ENCODE measurements at regions not wholly inside any gene's neighbourhood (a gene's known extent, or its start where the extent isn't known, plus 50 kb on each side); places are given as distances from the start of the nearest gene placed in this dataset.
"Not testable (repeated sequence)": the region's sequence is repeated elsewhere in the genome, so short reads cannot be mapped to it uniquely, and the experiment has no call there.

GRCh38 chr6:4225161-4225872, 89.9 kb upstream of the ECI2 start:
- H4K20me1 ChIP-seq (ENCODE audit: insufficient read depth, low read length) = no peaks in the 10 kb centered on the region

GRCh38 chr6:4224067-4224978, 88.9 kb upstream of the ECI2 start:
- H3K4me1 ChIP-seq (ENCODE audit: insufficient read depth, low read length, severe bottlenecking) = no peaks in the 10 kb centered on the region
- H3F3A ChIP-seq (ENCODE audit: insufficient read depth, low read length) = no peaks in the 10 kb centered on the region
- no peaks in the 10 kb centered on the region for H4K20me1 ChIP-seq (ENCODE audit: insufficient read depth, low read length)
- no peaks in the 10 kb centered on the region for H3K27me3 ChIP-seq (ENCODE audit: insufficient read depth, low read length)
- H3K27ac ChIP-seq (ENCODE audit: low read depth, low read length, poor library complexity, severe bottlenecking) = no peak overlapping the region
- H3K9me3 ChIP-seq (ENCODE audit: low read length) = no peaks in the 10 kb centered on the region
- no peak for TF ChIP-seq EZH2 (IDR thresholded peaks at IDR 0.05; ENCODE audit: borderline replicate concordance, low read length)
- TF ChIP-seq, protein P1, sequence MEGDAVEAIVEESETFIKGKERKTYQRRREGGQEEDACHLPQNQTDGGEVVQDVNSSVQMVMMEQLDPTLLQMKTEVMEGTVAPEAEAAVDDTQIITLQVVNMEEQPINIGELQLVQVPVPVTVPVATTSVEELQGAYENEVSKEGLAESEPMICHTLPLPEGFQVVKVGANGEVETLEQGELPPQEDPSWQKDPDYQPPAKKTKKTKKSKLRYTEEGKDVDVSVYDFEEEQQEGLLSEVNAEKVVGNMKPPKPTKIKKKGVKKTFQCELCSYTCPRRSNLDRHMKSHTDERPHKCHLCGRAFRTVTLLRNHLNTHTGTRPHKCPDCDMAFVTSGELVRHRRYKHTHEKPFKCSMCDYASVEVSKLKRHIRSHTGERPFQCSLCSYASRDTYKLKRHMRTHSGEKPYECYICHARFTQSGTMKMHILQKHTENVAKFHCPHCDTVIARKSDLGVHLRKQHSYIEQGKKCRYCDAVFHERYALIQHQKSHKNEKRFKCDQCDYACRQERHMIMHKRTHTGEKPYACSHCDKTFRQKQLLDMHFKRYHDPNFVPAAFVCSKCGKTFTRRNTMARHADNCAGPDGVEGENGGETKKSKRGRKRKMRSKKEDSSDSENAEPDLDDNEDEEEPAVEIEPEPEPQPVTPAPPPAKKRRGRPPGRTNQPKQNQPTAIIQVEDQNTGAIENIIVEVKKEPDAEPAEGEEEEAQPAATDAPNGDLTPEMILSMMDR (IDR thresholded peaks at IDR 0.05; ENCODE audit: low read length) = no peak
- no peaks in the 10 kb centered on the region for H3K9me2 ChIP-seq (ENCODE audit: low read depth, low read length)
- H3K4me3 ChIP-seq (ENCODE audit: low read depth, low read length, poor library complexity, severe bottlenecking) = no peak overlapping the region
- H2AFZ ChIP-seq (ENCODE audit: low read length) = no peak overlapping the region
- H3K9ac ChIP-seq (ENCODE audit: low read length) = no peak overlapping the region
- no peaks in the 10 kb centered on the region for H3K79me2 ChIP-seq (ENCODE audit: insufficient read depth, low read length)
- no peak overlapping the region for H3K4me2 ChIP-seq (ENCODE audit: low read length)
- no peaks in the 10 kb centered on the region for H3K36me3 ChIP-seq (ENCODE audit: insufficient read depth, low read length)

More at GRCh38 chr6:4225161-4225872, 89.9 kb upstream of the ECI2 start:
- H3K9me3 ChIP-seq (ENCODE audit: low read length) = no peaks in the 10 kb centered on the region
- H3K79me2 ChIP-seq (ENCODE audit: insufficient read depth, low read length) = no peaks in the 10 kb centered on the region
- H3K27ac ChIP-seq (ENCODE audit: low read depth, low read length, poor library complexity, severe bottlenecking) = no peak overlapping the region
- no peaks in the 10 kb centered on the region for H3K9me2 ChIP-seq (ENCODE audit: low read depth, low read length)
- H3F3A ChIP-seq (ENCODE audit: insufficient read depth, low read length) = no peaks in the 10 kb centered on the region
- no peak overlapping the region for H3K4me2 ChIP-seq (ENCODE audit: low read length)
- H3K9ac ChIP-seq (ENCODE audit: low read length) = no peak overlapping the region
- no peaks in the 10 kb centered on the region for H3K27me3 ChIP-seq (ENCODE audit: insufficient read depth, low read length)
- H3K36me3 ChIP-seq (ENCODE audit: insufficient read depth, low read length) = no peaks in the 10 kb centered on the region
- TF ChIP-seq, protein P1 (IDR thresholded peaks at IDR 0.05; ENCODE audit: low read length) = no peak; the same call in 1 of the 2 replicates
- no peak for TF ChIP-seq EZH2 (IDR thresholded peaks at IDR 0.05; ENCODE audit: borderline replicate concordance, low read length)
- no peak overlapping the region for H2AFZ ChIP-seq (ENCODE audit: low read length)
- H3K4me3 ChIP-seq (ENCODE audit: low read depth, low read length, poor library complexity, severe bottlenecking) = no peak overlapping the region
- no peaks in the 10 kb centered on the region for H3K4me1 ChIP-seq (ENCODE audit: insufficient read depth, low read length, severe bottlenecking)

- TF ChIP-seq EZH2 (IDR thresholded peaks at IDR 0.05; ENCODE audit: borderline replicate concordance, low read length) = no peak
- TF ChIP-seq, protein P1 (IDR thresholded peaks at IDR 0.05; ENCODE audit: low read length) = no peak
- Histone ChIP-seq H3K9ac (ENCODE audit: low read length) (no peak overlapping the region), H4K20me1 (ENCODE audit: insufficient read depth, low read length) (no peaks in the 10 kb centered on the region), H3K9me2 (ENCODE audit: low read depth, low read length) (no peaks in the 10 kb centered on the region), H2AFZ (ENCODE audit: low read length) (no peak overlapping the region), H3K36me3 (ENCODE audit: insufficient read depth, low read length) (no peaks in the 10 kb centered on the region), H3K4me2 (ENCODE audit: low read length) (no peak overlapping the region), H3K4me1 (ENCODE audit: insufficient read depth, low read length, severe bottlenecking) (no peaks in the 10 kb centered on the region), H3F3A (ENCODE audit: insufficient read depth, low read length) (no peaks in the 10 kb centered on the region), H3K4me3 (ENCODE audit: low read depth, low read length, poor library complexity, severe bottlenecking) (no peak overlapping the region), H3K9me3 (ENCODE audit: low read length) (no peaks in the 10 kb centered on the region), H3K27ac (ENCODE audit: low read depth, low read length, poor library complexity, severe bottlenecking) (no peak overlapping the region), H3K79me2 (ENCODE audit: insufficient read depth, low read length) (no peaks in the 10 kb centered on the region), H3K27me3 (ENCODE audit: insufficient read depth, low read length) (no peaks in the 10 kb centered on the region)
Observed at GRCh38 chr6:4220558-4220957, 85.2 kb upstream of the ECI2 start.

DNA sequence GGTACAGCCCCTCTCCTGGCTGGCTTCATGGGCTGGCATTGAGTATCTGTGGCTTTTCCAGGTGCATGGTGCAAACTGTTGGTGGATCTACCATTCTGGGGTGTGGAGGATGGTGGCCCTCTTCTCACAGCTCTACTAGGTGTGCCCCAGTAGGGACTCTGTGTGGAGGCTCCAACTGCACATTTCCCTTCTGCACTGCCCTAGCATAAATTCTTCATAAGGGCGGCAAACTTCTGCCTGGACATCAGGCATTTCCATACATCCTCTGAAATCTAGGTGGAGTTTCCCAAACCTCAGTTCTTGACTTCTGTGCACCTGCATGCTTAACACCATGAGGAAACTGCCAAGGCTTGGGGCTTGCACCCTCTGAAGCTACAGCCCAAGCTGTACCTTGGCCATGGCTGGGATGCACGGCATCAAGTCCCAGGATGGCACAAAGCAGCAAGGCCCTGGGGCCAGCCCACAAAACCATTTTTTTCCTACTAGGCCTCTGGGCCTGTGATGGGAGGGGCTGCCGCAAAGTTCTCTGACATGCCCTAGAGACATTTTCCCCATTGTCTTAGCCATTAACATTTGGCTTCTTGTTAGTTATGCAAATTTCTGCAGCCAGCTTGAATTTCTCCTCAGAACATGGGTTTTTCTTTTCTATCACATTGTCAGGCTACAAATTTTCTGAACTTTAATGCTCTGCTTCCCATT, 83.4 kb upstream of the ECI2 start:
- not testable (repeated sequence) for H2AFZ ChIP-seq (ENCODE audit: low read length); H3K4me3 ChIP-seq (ENCODE audit: low read depth, low read length, poor library complexity, severe bottlenecking); H3K27ac ChIP-seq (ENCODE audit: low read depth, low read length, poor library complexity, severe bottlenecking); H3F3A ChIP-seq (ENCODE audit: insufficient read depth, low read length); H3K4me2 ChIP-seq (ENCODE audit: low read length); H3K79me2 ChIP-seq (ENCODE audit: insufficient read depth, low read length); H3K9me3 ChIP-seq (ENCODE audit: low read length); H4K20me1 ChIP-seq (ENCODE audit: insufficient read depth, low read length); H3K36me3 ChIP-seq (ENCODE audit: insufficient read depth, low read length); H3K4me1 ChIP-seq (ENCODE audit: insufficient read depth, low read length, severe bottlenecking); H3K27me3 ChIP-seq (ENCODE audit: insufficient read depth, low read length); H3K9me2 ChIP-seq (ENCODE audit: low read depth, low read length); H3K9ac ChIP-seq (ENCODE audit: low read length)

Measured in OCI-LY1 (cell line).